Raji (cell line): ENCODE measurements at regions not wholly inside any gene's neighbourhood (a gene's known extent, or its start where the extent isn't known, plus 50 kb on each side); places are given as distances from the start of the nearest gene placed in this dataset.

Experiments used
- POLR2A ChIP-seq: IDR thresholded peaks from 2 replicates; pipeline ENCODE4 v1.6.1; 2011; ENCODE audit warnings: low read depth, low read length, control low read depth; ENCODE audit not compliant: insufficient read depth

DNA sequence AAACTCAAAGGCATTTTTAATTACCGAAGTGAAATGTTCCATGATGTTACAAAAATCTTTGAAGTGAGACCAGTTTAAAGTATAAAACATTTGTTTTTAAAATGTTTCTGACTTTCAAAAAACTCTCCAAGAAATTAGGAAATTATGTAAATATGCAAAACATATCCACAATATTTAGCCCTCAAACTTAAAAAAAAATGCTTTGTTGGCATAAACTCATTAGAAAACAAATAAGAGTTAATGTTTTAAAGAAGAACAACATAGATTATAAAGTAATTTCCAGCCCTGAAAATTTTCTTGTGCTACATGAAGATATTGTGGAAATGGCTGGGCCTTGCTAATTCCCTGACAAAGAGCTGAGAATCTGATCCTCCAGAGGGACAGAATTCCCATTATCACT, 199.7 kb upstream of the STARD13 start:
- TF ChIP-seq POLR2A: no peak

- no peak for TF ChIP-seq POLR2A
Measured at GRCh38 chr13:33487575-33488243, 202.2 kb upstream of the STARD13 start.

DNA sequence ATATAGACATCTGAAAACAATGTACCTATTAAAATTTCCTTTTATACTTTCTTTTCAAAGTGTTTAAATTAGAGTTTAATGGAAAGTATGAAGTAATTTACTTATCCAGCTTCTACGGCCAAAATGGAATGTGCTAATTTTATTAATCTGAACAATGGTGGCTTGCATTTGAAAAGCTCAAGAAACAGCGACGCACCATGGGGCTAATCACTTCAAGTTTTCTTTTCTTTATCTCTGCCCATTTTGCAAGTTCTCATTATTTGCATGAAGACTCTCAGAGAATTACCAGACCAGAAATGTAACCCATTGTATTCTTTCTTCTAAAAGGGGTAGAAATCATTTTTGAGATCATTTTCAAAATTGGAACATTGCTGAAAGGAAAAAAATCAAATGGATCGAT, 204.0 kb upstream of the STARD13 start:
- TF ChIP-seq POLR2A: no peak

GRCh38 chr13:33490461-33491327, 205.1 kb upstream of the STARD13 start:
- TF ChIP-seq POLR2A: no peak

DNA sequence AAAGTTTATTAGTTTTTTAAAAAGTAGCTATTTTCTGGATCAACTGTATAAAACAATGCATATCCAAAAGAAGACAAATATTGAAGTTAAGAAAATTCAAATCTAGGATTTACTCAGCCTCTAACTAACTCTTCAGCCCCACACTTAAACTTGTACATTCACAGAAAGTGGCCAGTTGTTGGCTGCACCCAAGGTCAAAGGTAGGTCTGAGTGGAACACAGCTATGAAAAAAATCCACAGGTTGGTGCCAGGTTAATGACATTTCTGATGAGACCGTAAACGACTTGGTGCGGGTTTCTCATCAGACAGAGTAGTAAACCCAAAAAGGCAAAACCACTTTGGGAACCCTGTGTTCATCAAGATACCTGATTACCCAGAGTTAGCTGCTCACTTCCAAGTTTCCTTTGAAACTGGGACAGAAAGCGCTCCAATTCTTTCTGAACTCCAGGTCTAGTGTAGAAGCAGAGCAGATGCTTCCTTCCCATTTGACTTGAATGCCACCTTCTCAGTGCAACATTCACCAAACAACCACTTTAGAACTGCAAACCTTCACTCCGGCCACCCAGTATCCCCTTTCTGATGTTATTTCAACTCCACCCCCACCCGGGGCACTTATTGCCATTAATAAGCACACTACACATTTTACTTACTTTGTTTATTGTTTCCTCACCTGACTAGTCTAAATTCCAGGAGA, 208.3 kb upstream of the STARD13 start:
- no peak for TF ChIP-seq POLR2A

- TF ChIP-seq POLR2A: no peak
Measured at GRCh38 chr13:33494596-33495204, 209.1 kb upstream of the STARD13 start.

DNA sequence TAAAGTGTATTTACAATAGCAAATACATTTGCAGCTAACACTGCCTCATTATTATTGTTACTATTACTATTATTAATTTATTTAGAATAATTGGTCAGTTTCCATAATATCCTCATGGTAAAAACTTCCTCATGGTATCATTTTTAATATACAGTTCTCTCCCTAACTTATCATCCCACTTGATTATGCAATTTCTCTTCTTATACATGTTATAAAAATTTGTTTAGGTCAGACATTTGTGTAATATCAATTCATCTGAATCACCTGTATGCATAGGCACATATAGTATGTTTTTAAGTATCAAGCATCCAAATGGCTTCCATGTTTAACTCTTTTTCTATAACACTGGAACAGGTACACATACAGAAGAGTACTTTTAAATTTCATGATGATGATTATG, 210.8 kb upstream of the STARD13 start:
- TF ChIP-seq POLR2A: no peak

- no peak for TF ChIP-seq POLR2A
Measured at GRCh38 chr13:33497146-33497845, 211.7 kb upstream of the STARD13 start.

DNA sequence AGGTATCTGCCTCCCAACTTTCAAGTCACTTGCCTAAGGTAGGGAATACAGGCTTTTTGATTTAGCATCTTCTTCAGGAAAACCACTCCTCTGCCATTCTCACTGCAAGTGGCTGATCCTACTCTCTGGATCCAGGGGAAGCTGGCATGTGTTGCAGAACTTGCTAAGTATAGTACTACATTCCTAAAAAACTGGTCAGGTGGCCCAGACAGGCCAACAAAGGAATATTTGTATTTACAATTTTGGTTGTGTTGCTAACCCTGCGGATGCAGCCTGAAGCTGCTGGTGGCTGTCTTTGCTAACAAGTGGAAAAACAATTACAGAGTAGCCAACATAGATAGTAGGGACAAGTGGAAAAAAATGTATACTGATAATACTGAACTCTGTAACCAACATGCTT, 222.5 kb upstream of the STARD13 start:
- no peak for TF ChIP-seq POLR2A

DNA sequence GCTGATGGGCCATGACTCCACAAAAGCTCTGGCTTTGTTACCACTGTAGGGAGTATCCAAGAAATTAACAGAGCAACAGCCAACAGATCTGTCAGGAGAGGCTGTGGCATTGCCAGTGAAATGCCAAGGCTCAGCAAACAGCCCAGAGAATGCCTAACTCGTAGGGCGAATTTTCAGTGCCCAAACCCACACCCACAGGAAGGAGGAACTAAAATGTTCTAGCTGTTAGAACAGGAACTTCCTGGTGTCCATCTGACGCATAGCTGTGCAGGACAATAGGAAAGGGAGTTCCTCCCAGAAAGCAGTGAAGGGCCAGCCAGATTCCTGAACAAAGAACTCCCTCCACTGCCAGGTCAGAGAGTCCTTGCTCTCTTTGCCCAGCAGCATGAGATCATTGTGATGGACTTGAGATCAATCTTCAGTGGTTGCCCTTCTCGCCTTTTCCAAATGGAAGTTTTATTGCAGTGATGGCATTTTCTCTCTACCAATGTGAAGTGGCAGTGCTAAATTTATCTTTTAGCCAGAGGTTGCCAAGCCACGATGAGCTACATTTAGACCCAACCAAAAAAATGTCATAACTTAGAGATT, 224.2 kb upstream of the STARD13 start:
- no peak for TF ChIP-seq POLR2A

- no peak for TF ChIP-seq POLR2A
Measured at GRCh38 chr13:33510350-33510970, 224.9 kb upstream of the STARD13 start.

GRCh38 chr13:33512880-33513554, 227.5 kb upstream of the STARD13 start:
- TF ChIP-seq POLR2A: no peak

- no peak for TF ChIP-seq POLR2A
Measured at GRCh38 chr13:33514362-33514761, 228.8 kb upstream of the STARD13 start.
